ENCODE measurements at regions not wholly inside any gene's neighbourhood (a gene's known extent, or its start where the extent isn't known, plus 50 kb on each side); places are given as distances from the start of the nearest gene placed in this dataset.

- Histone ChIP-seq H3K9ac (no peak overlapping the region), H3K4me2 (no peak overlapping the region), H4K20me1 (ENCODE audit: insufficient read depth) (no peaks in the 10 kb centered on the region), H2AFZ (ENCODE audit: low read depth) (no peak overlapping the region), H3K9me2 (no peaks in the 10 kb centered on the region), H3K36me3 (replicated peaks in 1 of 2; ENCODE audit: control insufficient read depth in 1 of 2, insufficient read depth in 2 of 2, low read length in 1 of 2) (no peaks in the 10 kb centered on the region), H3K27me3 (ENCODE audit: insufficient read depth) (no peaks in the 10 kb centered on the region), H3F3A (replicated peaks; ENCODE audit: insufficient read depth) (no peaks in the 10 kb centered on the region), H3K4me1 (ENCODE audit: control insufficient read depth in 1 of 2, insufficient read depth in 2 of 2, low read depth in 1 of 2, low read length in 1 of 2) (peaks cover 0 to 7% of the 10 kb centered on the region in 2 experiments; a peak in 1 of 4 replicates), H3K79me2 (ENCODE audit: insufficient read depth) (no peaks in the 10 kb centered on the region), H3K4me3 (ENCODE audit: low read depth in 2 of 2, low read length in 1 of 2) (no peak overlapping the region), H3K27ac (ENCODE audit: low read depth in 2 of 2, low read length in 1 of 2) (no peak overlapping the region), H3K9me3 (no peaks in the 10 kb centered on the region)
- ChIA-PET CTCF (no interaction called here), POLR2A (no interaction called here)
- TF ChIP-seq MAX (IDR thresholded peaks at IDR 0.05; ENCODE audit: low read depth) (no peak), TAF1 (IDR thresholded peaks at IDR 0.05; ENCODE audit: borderline replicate concordance, low read depth, low read length) (no peak), USF2 (IDR thresholded peaks at IDR 0.05; ENCODE audit: borderline replicate concordance, low read depth, low read length) (no peak), FOXM1 (IDR thresholded peaks at IDR 0.05; ENCODE audit: low read depth) (no peak), IRF3 (IDR thresholded peaks at IDR 0.05; ENCODE audit: low read depth, low read length) (no peak), RAD21 (IDR thresholded peaks at IDR 0.05; ENCODE audit: low read length) (no peak), USF1 (IDR thresholded peaks at IDR 0.05; ENCODE audit: borderline replicate concordance, low read depth) (no peak), GABPA (IDR thresholded peaks at IDR 0.05; ENCODE audit: low read depth) (no peak), PBX3 (IDR thresholded peaks at IDR 0.05) (no peak), TCF12 (IDR thresholded peaks at IDR 0.05) (no peak), MXI1 (IDR thresholded peaks at IDR 0.05; ENCODE audit: low read depth, low read length) (no peak), SIN3A (IDR thresholded peaks at IDR 0.05; ENCODE audit: borderline replicate concordance, low read depth, low read length) (no peak), FOXJ3 (CRISPR knock-in tag; IDR thresholded peaks at IDR 0.05) (no peak), REST (IDR thresholded peaks at IDR 0.05; ENCODE audit: low read depth, low read length) (no peak)
- WGBS (ENCODE audit: low lambda C conversion rate), result 40% methylated on average over 2 of the region's 2 CpGs
- DNase-seq, result no peak
These were observed 215.7 kb downstream of the KIF21A start for GRCh38 chr12:39227218-39227617.

All from SK-N-SH (cell line).